Urinary bladder (tissue), 3 donors: ENCODE measurements at regions not wholly inside any gene's neighbourhood (a gene's known extent, or its start where the extent isn't known, plus 50 kb on each side); places are given as distances from the start of the nearest gene placed in this dataset.

Source experiments
- DNase-seq: peaks from one replicate; pipeline ENCODE4 v3.0.0-alpha.2; 2015; ENCODE audit errors: extremely low spot score
- H3K27ac ChIP-seq: one replicate; pipeline ENCODE4 v1.5.1; 2013; ENCODE audit warnings: low read depth, mild to moderate bottlenecking, moderate library complexity
- H3K36me3 ChIP-seq: one replicate; pipeline ENCODE4 v1.6.1; 2013; ENCODE audit warnings: mild to moderate bottlenecking, moderate library complexity; ENCODE audit not compliant: insufficient read depth
- H3K4me1 ChIP-seq: one replicate; pipeline ENCODE4 v1.6.1; 2013; ENCODE audit warnings: mild to moderate bottlenecking, moderate library complexity; ENCODE audit not compliant: insufficient read depth
- H3K4me3 ChIP-seq: one replicate; pipeline ENCODE4 v1.5.1; 2013; ENCODE audit warnings: low read depth, low read length
- WGBS: extraction: QIAGEN DNeasy Blood & Tissue Kit; methylation state at CpG from one replicate; pipeline ENCODE4 v1.1.7; 2013; 5-methylcytosine and 5-hydroxymethylcytosine counted together
- donor health status: healthy with polysubstance abuse.
- donor health status: healthy.

- WGBS, result 81% methylated on average over 4 of the region's 4 CpGs
Observed at GRCh38 chr4:12203945-12204344, 775.3 kb upstream of the HS3ST1 start.

GRCh38 chr4:12200226-12200625, 771.5 kb upstream of the HS3ST1 start:
- WGBS, result 25% methylated on average over 3 of the region's 3 CpGs
- no peak for DNase-seq
- H3K4me1 ChIP-seq, result no peaks in the 10 kb centered on the region
- H3K4me3 ChIP-seq, result no peak overlapping the region
- H3K36me3 ChIP-seq, result no peaks in the 10 kb centered on the region
- H3K27ac ChIP-seq, result no peak overlapping the region

More at GRCh38 chr4:12203945-12204344, 775.3 kb upstream of the HS3ST1 start:
- H3K4me3 ChIP-seq, result no peak overlapping the region
- H3K4me1 ChIP-seq, result no peaks in the 10 kb centered on the region
- H3K36me3 ChIP-seq, result no peaks in the 10 kb centered on the region
- H3K27ac ChIP-seq, result no peak overlapping the region
- DNase-seq, result no peak

- no peak for DNase-seq
- 64% methylated on average over 2 of the region's 2 CpGs for WGBS
- H3K36me3 ChIP-seq, result no peaks in the 10 kb centered on the region
- H3K4me1 ChIP-seq, result no peaks in the 10 kb centered on the region
- H3K27ac ChIP-seq, result no peak overlapping the region
- no peak overlapping the region for H3K4me3 ChIP-seq
Observed at GRCh38 chr4:12186526-12186925, 757.8 kb upstream of the HS3ST1 start.

- H3K27ac ChIP-seq, result no peak overlapping the region
- no peak overlapping the region for H3K4me3 ChIP-seq
- no peak for DNase-seq
- WGBS, result 46% methylated on average over 11 of the region's 11 CpGs
- H3K4me1 ChIP-seq, result no peaks in the 10 kb centered on the region
- H3K36me3 ChIP-seq, result no peaks in the 10 kb centered on the region
Observed at GRCh38 chr4:12178614-12179610, 750.2 kb upstream of the HS3ST1 start.

GRCh38 chr4:12177416-12177815, 748.7 kb upstream of the HS3ST1 start:
- Histone ChIP-seq H3K27ac (no peak overlapping the region), H3K4me1 (no peaks in the 10 kb centered on the region), H3K4me3 (no peak overlapping the region), H3K36me3 (no peaks in the 10 kb centered on the region)
- 92% methylated on average over 2 of the region's 2 CpGs for WGBS
- DNase-seq, result no peak

GRCh38 chr4:12173496-12173895, 744.8 kb upstream of the HS3ST1 start:
- Histone ChIP-seq H3K36me3 (no peaks in the 10 kb centered on the region), H3K4me3 (no peak overlapping the region), H3K27ac (no peak overlapping the region), H3K4me1 (no peaks in the 10 kb centered on the region)
- DNase-seq, result no peak
- 88% methylated on average over 4 of the region's 4 CpGs for WGBS

- H3K27ac ChIP-seq, result no peak overlapping the region
- H3K4me3 ChIP-seq, result no peak overlapping the region
- H3K36me3 ChIP-seq, result no peaks in the 10 kb centered on the region
- DNase-seq, result no peak
- 51% methylated on average over 3 of the region's 3 CpGs for WGBS
- no peaks in the 10 kb centered on the region for H3K4me1 ChIP-seq
Observed at GRCh38 chr4:12172198-12172973, 743.7 kb upstream of the HS3ST1 start.

- no peak for DNase-seq
- Histone ChIP-seq H3K4me1 (no peaks in the 10 kb centered on the region), H3K27ac (no peak overlapping the region), H3K36me3 (no peaks in the 10 kb centered on the region), H3K4me3 (no peak overlapping the region)
- WGBS, result 89% methylated on average over 4 of the region's 4 CpGs
Observed at GRCh38 chr4:12170308-12170707, 741.6 kb upstream of the HS3ST1 start.

- H3K4me3 ChIP-seq, result no peak overlapping the region
- DNase-seq, result no peak
- H3K27ac ChIP-seq, result no peak overlapping the region
- no peaks in the 10 kb centered on the region for H3K36me3 ChIP-seq
- H3K4me1 ChIP-seq, result no peaks in the 10 kb centered on the region
Observed at GRCh38 chr4:12165616-12166015, 736.9 kb upstream of the HS3ST1 start.

- H3K4me3 ChIP-seq, result no peak overlapping the region
- H3K36me3 ChIP-seq, result no peaks in the 10 kb centered on the region
- H3K27ac ChIP-seq, result no peak overlapping the region
- no peak for DNase-seq
- no peaks in the 10 kb centered on the region for H3K4me1 ChIP-seq
Observed at GRCh38 chr4:12146339-12146738, 717.6 kb upstream of the HS3ST1 start.

GRCh38 chr4:12145768-12146167, 717.1 kb upstream of the HS3ST1 start:
- 96% methylated on average over 1 of the region's 1 CpG for WGBS
- H3K4me1 ChIP-seq, result no peaks in the 10 kb centered on the region

GRCh38 chr4:12145106-12145505, 716.4 kb upstream of the HS3ST1 start:
- DNase-seq, result no peak
- H3K36me3 ChIP-seq, result no peaks in the 10 kb centered on the region

More at GRCh38 chr4:12145768-12146167, 717.1 kb upstream of the HS3ST1 start:
- no peak for DNase-seq
- no peak overlapping the region for H3K27ac ChIP-seq
- no peak overlapping the region for H3K4me3 ChIP-seq
- H3K36me3 ChIP-seq, result no peaks in the 10 kb centered on the region

GRCh38 chr4:12144051-12144450, 715.4 kb upstream of the HS3ST1 start:
- 94% methylated on average over 2 of the region's 2 CpGs for WGBS
- Histone ChIP-seq H3K27ac (no peak overlapping the region), H3K4me3 (no peak overlapping the region), H3K4me1 (no peaks in the 10 kb centered on the region), H3K36me3 (no peaks in the 10 kb centered on the region)
- DNase-seq, result no peak

More at GRCh38 chr4:12145106-12145505, 716.4 kb upstream of the HS3ST1 start:
- Histone ChIP-seq H3K27ac (no peak overlapping the region), H3K4me3 (no peak overlapping the region), H3K4me1 (no peaks in the 10 kb centered on the region)
- 96% methylated on average over 2 of the region's 2 CpGs for WGBS

GRCh38 chr4:12140864-12141263, 712.2 kb upstream of the HS3ST1 start:
- DNase-seq, result no peak

More at GRCh38 chr4:12140864-12141263, 712.2 kb upstream of the HS3ST1 start:
- Histone ChIP-seq H3K4me3 (no peak overlapping the region), H3K36me3 (no peaks in the 10 kb centered on the region), H3K4me1 (no peaks in the 10 kb centered on the region), H3K27ac (no peak overlapping the region)
